ENCODE measurements at regions not wholly inside any gene's neighbourhood (a gene's known extent, or its start where the extent isn't known, plus 50 kb on each side); places are given as distances from the start of the nearest gene placed in this dataset.

- TF ChIP-seq CTCF (IDR thresholded peaks at IDR 0.05), result no peak
- no peak for TF ChIP-seq POLR2A (IDR thresholded peaks at IDR 0.05)
- no peak for TF ChIP-seq POLR2AphosphoS5 (IDR thresholded peaks at IDR 0.05; ENCODE audit: insufficient read depth in 1 of 2, low read depth in 1 of 2)
Observed at GRCh38 chr10:44467900-44468299, 83.0 kb upstream of the CXCL12 start.

Measured in vagina (tissue), 2 donors.